CD4-positive, alpha-beta T cell treated with Interleukin-1 beta for 1 hour (primary cell): ENCODE measurements at regions not wholly inside any gene's neighbourhood (a gene's known extent, or its start where the extent isn't known, plus 50 kb on each side); places are given as distances from the start of the nearest gene placed in this dataset.

ENCODE experiments used
- DNase-seq, 2 donors: peaks; one replicate each; pipeline ENCODE4 v3.0.0-alpha.2; 2020 to 2022

DNA sequence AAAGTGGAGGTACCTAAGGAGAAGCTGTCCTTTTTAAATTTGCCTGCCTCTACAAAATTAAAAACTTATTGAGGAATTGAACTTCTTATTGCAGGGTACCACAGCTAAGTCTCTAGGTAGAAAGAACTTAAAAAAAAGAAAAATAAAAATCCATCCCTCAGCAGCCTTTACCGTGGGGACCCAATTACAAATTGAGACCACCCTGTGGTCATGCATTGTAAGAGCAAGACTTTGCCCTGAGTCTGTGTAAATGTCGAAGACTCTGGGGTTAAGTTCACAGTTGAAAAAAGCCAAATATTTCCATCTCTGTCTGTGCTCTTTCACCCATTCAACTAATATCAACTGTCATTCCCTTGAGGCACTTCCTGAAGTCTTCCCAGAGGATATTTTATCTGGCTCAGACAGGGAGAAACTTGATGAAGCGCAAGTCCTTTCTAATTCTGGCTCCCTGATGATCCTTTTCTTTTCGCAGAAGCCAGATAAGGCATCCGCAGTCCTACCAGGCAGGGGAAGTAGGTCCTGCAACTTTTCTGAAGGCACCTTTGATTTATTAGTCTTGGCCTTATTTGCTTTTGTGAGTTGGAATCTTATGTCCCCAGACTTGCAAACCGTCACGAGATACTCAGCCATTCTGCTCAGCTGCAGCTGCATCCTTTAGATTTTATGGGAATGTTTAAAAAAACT is 323.8 kb upstream of the WWC1 start:
- no peak for DNase-seq

DNA sequence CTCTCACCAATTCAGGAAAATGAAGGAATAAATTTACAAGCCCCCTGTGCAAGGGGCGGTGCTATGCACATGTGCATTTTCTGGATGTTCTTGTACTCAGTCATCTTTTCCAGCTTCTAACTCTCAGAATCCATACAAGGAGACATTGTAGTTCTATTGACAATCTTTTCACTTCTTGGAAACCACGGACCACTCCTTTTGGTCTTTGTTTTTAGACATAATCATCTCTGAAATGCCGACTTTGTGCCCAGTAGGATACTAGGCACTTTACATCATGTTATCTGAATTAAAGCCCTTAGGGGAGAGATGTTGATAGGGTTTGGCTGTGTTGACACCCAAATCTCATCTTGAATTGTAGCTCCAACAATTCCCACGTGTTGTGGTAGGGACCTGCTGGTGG is 322.6 kb upstream of the WWC1 start:
- no peak for DNase-seq

DNA sequence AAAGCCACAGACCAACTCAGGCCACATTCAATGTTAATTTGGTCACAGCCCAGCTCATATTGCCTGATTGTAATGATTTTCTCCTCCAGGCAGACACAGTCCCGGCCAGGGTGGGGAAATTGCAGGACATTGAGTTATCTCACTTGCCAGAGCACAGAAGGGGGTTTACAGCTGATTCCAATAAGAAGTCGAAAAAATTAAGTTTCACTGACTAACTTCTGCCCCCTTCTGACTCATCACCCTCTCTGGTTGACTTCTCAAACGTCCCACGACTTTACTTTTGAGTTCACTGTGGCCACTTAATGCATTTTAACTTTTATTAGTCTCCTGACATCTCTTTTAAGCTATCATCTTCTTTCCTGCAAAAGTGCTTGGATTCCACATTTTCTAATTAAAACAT is 321.4 kb upstream of the WWC1 start:
- DNase-seq = no peak

DNA sequence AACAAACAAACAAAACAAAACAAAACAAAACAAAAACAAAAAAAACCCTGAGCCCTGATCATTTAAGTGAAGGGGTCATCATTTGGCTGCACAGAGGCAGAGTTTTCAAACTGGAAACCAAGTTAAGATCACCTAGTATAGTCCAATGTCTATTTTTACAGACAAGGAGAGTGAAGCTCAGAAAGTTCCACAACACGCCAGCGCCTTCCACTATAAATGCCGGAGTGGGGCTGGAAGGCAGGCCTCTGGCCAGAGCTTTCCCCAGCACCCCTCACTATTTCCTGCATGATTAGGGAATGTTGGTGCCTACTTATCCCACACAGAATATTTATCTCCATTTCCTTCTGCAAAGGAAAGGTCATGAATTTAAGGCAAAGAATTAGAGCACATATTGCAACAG is 319.7 kb upstream of the WWC1 start:
- DNase-seq = no peak

DNA sequence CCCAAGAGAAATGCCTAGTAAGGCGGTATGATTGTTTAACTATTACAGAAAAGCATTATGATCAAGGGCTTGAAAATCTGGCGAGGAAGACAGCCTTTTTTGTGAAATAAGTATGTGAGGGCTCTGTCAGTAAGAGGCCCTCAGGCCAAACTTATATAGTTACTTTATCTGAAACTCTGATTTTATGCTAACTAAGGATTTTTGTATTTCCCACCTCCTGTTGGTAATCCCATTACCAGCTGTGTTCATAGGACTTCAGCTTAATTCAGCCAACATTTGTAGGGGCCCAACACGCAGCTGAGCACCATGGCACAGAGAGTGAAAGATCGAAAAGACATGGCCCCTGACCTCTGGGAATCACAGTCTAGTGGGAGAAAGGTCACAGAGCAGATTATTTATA is 318.3 kb upstream of the WWC1 start:
- no peak for DNase-seq

DNA sequence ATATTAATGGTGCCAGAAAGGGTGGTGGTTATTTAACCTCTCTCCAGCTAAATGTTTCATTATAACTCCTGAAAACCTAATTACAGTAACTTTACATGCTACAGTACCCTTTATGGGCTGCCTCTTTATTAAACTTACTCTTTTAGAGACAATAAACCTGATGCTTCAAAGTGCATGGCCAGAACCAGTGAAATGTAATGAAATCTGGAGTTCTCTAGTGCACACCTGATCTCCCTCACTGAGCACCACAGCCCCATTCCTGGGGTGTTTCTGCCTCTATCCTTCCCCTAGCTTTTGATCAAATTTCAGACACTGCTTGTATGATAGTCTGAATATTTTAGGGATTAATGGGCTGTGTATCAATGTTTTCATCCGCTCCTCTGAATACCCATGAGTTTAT is 306.5 kb upstream of the WWC1 start:
- DNase-seq = no peak

DNA sequence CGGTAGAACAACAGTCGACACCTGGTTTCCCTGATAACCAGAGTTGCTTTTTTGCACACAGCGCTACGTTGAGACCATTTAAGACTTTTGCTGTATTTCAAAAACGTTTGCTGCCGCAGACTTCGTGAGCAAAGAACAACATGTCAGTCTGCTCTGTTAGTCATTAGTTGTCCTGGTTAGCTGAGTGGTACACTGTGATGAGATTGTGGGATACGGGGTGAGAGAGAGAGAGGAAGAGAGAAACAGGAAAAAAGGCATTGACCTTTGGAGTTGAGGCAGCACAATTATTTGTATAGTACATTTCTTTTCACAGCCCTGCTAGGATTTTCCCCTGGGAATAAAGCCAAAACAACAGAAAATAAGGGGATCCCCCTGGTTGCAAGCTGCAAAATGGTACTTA is 306.1 kb upstream of the WWC1 start:
- no peak for DNase-seq

DNA sequence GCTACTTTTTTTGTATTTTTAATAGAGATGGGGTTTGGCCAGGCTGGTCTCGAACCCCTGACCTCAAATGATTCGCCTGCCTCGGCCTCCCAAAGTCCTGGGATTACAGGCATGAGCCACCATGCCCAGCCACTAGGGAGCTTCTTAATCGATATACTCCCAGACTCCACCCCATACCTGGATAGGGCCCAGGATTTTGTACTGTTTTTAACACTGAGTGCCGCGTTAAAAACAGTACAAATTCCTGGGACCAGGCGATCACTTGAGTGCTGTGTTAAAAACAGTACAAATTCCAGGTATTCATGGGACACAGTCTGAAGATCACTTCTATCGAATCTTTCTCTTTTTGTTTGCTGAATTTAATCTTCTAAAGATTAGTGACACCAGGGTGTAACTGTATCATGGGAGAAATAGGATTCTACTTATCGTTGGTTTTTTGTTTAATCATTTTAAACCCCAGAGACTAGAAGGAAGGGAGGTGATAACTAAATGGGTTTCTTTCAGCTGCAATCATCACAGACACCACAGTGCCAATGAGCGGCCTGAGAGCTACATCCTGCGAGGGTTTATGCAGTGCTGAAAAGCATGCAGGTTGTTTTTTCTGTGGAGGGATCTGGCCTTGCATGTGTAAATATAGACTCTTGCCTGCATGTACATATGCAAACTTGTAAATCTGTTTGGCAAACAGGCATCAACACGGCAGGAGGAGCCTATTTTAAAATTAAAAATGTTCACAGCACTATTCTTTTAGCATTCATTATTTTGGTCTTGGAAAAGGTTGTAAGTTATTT is 303.8 kb upstream of the WWC1 start:
- DNase-seq = no peak

DNA sequence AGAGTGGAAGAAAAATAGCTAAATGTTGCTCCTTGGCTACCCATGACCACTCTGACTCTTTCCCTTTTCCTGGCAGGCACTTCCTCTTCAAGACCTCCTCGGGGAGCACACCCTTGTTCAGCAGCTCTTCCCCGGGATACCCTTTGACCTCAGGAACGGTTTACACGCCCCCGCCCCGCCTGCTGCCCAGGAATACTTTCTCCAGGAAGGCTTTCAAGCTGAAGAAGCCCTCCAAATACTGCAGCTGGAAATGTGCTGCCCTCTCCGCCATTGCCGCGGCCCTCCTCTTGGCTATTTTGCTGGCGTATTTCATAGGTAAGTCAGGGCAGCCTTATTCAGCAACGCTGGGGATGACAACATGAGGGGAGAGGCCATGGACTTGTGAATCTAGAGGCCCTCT is 298.6 kb upstream of the WWC1 start:
- no peak for DNase-seq

DNA sequence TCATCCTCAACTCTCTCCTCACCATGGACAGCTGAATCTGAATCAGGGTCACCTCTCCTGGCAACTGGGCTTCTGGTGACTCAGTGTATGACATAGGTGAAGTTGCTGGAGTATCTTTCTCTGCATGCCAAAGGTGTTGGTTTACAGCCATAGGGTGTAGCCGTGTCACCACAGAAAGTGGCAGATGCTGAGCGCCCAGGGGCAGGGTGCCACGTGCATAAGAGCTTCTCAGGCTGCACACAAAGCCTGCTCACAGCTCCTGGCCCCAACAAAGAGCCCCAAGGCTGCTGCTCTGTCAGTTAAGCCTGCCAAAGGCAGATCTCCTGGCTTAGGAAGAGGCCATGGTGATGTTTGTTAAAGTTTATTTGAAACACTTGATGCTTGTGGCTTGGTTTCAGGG is 297.7 kb upstream of the WWC1 start:
- no peak for DNase-seq

DNA sequence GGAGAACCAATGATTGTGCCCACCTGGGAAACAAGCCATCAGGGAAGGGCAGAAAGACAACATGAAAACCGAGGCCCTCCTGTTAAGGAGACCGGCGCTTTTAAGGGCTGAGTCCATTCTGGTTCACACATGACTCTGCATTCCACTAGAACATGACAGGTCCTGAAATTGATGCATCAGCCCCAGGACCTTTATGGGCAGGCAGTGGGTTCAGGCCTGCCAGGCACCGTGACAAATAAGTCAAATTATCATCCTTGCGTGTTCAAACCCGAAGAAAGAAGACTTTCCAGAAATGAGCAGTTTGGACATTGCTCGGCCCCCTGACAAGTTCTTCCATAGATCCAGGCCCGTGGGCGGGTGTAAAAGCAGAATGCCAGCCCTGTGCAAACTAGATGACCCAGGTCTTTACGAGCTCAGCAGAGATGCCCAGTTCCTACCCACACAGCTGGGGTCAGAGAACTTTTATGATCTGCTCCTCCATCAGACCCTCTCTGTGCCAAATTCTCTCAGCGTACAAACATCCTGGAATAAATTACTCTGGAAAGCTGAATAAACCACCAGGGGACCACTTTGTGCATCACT is 295.5 kb upstream of the WWC1 start:
- no peak for DNase-seq

DNA sequence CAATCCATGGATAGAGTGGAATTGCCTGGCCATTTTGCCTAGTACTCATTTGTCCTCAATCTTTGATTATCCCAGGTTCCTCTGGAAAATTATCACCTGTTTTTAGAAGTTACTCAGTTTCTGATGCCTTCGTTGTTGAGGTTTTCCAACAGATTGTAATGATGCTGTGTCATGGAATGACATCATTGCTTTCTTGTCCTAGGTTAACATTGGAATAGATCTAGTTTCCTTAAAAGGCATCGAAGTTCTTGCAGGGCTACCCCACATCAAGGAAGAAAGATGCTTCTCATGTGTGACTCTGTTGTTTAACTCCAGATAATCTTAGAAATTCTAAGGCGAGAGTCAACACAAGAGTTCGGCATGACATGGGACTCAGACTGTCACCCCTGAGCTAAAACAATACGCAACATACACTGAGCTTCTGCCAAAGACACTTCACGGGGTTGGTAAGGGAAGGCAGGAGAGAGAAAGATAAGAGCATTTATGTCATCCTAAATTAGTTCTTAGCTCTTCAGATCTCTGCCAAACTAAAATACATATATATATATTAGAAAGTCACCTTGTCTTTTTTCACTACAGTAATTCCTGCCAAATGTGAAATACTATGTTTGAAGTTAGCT is 293.2 kb upstream of the WWC1 start:
- no peak for DNase-seq

DNA sequence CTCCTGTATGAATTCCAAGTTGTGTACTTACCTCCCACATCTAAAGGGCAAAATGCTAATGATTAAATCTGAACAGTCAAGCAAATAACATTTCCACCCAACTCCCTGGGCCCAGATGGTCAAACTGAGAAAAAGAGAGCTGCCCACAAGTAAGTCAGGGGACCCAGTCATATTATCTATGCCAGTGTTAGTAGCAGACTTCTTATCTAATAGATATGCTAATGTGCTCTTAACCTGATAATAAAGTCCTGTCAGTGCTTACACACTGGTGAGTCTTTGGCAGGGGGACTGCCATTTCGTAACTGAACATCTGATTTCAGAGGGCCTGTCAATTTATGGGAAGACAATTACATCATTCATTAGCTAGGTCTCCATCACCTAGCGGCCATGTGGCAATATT is 292.3 kb upstream of the WWC1 start:
- DNase-seq = no peak

DNA sequence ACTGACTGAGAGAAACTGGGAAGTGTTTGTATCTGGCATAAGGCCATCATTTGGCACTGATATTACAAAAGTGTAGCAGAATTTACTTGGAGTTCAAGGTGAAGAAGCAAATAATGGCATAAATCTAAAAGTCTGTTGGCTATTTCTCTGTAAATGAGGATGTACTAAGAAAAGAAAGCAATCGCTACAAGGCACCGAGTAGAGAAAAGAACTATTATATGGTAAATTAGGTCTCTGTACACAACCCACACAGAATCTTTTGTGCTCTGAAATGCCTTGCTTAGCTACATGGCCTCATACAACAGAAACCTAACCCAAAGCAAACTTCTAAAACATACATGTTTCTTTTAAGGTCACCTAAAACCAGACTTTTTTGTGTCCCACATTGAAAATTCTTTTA is 290.1 kb upstream of the WWC1 start:
- DNase-seq = no peak

DNA sequence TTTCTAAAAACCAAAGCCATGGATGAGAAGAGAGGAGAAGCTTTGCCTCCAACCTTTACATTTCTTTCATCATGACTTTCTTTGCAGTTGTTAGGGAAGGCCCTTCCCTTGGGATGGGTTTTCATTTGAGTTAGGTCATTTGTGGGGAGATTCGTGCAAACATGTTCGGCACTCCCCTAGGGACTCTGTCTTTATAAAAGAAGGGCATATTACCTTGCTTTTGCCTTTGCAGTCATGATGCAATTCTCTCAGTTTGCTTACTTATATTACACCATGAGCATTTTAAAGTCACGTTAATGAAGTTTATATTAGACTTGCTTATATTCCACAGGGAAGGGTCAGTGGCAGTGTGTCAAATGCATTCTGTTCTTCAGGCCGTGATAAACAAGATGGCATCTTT is 289.3 kb upstream of the WWC1 start:
- no peak for DNase-seq

DNA sequence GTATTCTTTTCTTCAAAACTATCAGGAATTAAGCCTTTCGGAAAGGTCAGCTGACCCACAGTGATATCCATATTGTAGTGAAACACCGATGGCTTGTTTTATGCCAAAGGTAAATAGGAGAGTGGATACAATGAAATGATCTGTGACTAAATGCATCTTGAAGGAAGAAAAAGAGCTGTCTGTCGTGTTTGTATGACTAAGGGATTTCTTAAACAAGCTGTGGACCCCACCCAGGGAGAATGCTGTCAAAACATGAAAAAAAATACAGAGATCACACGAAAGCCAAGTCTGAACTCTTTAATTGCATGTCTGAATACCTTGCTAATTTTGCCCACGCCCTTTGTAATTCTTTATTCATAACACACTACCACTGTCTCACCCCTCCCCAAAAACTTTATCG is 286.4 kb upstream of the WWC1 start:
- DNase-seq = no peak

DNA sequence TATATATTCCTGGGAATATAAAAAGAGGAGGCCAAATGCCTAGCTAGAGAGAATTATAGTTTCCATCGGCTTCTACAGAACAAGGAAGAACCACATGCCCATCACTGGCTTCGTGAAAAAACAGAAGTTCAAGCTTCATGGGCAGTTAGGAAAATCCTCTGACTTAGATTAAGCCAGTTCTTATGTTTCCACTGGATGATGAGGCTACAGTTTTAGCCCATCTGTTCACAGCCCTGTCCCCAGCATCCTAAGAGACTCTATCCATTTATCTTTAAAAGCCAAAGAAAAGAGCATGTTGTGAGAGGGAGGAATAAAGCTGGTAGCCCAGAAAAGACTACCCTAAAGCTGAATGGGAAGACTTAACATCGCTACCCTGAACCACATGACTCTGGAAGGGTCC is 285.5 kb upstream of the WWC1 start:
- DNase-seq = no peak

DNA sequence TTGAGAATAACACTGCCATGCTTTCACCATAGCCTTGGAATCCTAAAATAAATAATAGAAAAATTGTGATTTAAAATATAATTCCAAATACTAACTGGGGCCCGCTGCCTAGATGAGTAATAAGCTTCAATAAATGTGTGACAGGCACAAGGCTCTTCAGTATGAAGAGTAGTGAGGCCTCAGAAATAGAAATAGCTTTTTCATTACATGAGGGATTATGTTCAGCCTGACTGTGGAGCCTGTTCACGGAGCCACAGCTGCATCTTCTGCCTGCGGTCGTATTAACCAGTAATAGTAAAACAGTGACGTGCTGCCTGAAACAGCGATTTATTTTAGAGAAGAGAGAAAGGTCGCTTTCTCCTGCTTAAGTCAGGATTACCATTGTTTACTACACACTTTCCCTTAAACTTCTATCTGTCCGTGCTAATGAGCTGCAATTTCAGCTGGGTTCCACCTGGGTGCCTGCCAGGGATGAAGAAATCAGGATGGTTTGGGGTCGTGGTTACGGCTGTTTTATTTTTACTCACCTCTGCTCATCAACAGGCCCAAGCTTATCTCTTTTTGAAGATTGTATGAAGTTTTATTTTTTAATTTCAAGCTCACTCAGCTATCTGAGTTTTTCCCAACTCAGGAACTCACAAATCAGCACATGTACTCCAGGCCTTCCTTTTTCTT is 284.9 kb upstream of the WWC1 start:
- no peak for DNase-seq

DNA sequence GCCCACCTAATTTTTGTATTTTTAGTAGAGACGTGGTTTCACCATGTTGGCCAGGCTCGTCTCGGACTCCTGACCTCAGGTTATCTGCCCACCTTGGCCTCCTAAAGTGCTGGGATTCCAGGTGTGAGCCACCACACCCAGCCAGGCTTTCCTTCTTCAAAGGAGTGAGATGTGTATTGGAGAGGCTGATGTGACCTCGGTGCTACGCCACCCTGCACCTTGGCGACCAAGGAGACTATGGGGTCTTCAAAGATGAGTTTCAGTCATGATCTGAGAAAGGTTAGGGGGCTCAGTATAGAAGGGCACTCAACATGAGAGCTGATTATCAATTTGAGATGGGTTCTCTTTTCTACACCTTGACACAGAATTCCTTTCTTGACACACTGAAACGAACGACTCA is 284.2 kb upstream of the WWC1 start:
- no peak for DNase-seq

DNA sequence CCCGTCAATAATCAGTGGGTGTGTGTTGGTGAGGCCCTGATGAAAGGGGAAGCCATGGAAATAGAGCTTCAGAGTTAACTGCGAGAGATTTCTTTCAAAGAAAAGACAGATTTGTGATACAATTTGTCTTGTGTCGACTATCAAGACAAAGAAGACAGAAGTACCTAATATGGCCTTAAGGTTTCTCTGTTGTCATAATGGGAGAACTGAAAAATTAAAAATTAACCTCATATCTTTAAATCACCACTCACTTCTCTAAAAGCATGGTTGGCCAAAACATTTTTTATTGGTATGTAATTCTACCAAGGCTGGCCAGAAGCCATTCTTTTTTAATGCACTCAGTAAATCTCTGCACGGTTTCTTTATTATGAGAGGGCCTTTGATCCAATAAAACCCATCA is 282.9 kb upstream of the WWC1 start:
- DNase-seq = no peak

DNA sequence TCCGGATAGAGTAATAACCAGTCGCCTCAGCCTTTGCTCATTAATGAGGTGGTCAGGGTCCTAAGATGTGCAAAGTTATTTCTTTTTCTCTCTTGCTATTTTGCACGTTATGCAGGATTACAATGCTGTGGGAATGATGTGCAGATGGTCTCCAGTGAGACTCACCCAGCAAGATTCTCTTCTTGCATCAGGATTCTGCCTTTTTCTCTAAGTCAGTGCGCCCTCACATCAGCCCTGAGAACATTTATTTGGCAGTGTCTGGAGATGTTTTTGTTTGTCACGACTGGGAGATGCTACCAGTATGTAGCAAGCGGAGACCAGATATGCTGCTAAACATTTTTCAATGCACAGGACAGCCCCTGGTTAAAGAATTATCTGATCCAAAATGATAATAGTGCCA is 280.3 kb upstream of the WWC1 start:
- DNase-seq = no peak

DNA sequence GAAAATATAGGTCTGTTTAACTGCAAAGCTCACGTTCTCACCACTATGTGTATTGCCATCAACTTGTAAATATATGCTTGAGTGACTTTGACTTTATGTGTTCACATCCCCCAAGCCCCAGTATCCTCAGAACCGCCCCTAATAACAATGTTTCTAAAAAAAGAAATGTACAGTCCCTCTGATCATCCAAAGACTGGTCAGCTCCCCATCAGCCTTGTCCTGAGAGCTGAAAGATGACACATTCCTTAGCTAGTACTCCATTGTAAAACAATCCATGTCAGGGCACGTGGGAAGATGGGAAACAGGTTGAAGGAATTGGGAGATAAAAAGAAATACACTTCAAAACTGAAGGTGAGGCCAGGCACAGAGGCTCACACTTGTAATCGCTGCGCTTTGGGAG is 279.4 kb upstream of the WWC1 start:
- DNase-seq = no peak

DNA sequence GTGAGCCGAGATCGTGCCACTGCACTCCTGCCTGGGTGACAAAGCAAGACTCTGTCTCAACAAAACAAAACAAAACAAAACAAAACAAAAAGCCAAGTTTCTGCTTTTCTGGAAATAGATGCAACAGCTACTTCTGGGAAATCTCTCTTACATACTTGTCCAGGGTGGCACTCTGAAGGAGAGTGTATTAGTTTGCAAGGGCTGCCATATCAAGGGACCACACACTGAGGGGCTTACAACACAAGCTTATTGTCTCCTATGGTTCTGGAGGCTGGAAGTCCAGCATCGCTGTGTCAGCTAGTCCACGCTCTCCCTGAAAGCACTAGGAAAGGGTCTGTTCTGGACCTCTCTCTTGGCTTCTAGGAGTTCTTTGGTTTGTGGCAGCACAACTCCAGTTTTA is 277.9 kb upstream of the WWC1 start:
- no peak for DNase-seq
